Bronchial epithelial cell (primary cell): ENCODE measurements at regions not wholly inside any gene's neighbourhood (a gene's known extent, or its start where the extent isn't known, plus 50 kb on each side); places are given as distances from the start of the nearest gene placed in this dataset.

ENCODE experiments used
- DNase-seq: peaks from one replicate; pipeline ENCODE4 v3.0.0-alpha.2; 2010; ENCODE audit warnings: low read depth
- FAIRE-seq: peaks from 2 replicates; lab custom pipeline; 2011; peaks lifted over from hg19 to GRCh38; lab: Jason Lieb, UNC
- H3K27me3 ChIP-seq: 2 replicates; pipeline ENCODE4 v1.5.1; 2011; ENCODE audit warnings: low read length; ENCODE audit not compliant: control insufficient read depth, insufficient read depth
- H3K36me3 ChIP-seq: 2 replicates; pipeline ENCODE4 v1.5.1; 2011; ENCODE audit warnings: low read length; ENCODE audit not compliant: control insufficient read depth, insufficient read depth
- H3K4me3 ChIP-seq: 2 replicates; pipeline ENCODE4 v1.5.1; 2011; ENCODE audit warnings: mild to moderate bottlenecking, low read depth, low read length, control low read depth
- CTCF ChIP-seq: IDR thresholded peaks from 2 replicates; pipeline ENCODE4 v1.5.1; 2011; ENCODE audit warnings: mild to moderate bottlenecking, moderate library complexity, low read length, control low read depth, inconsistent platforms; ENCODE audit not compliant: insufficient read depth, severe bottlenecking

- no peak overlapping the region for H3K4me3 ChIP-seq
- no peak for DNase-seq
- FAIRE-seq, result no peak
- H3K27me3 ChIP-seq, result no peaks in the 10 kb centered on the region
- TF ChIP-seq CTCF, result no peak
- H3K36me3 ChIP-seq, result no peaks in the 10 kb centered on the region
These were observed 418.0 kb upstream of the PKN2 start for GRCh38 chr1:88266051-88266450.

- DNase-seq (no peak), FAIRE-seq (no peak)
- H3K36me3 ChIP-seq, result no peaks in the 10 kb centered on the region
- H3K4me3 ChIP-seq, result no peak overlapping the region
- no peak for TF ChIP-seq CTCF
- no peaks in the 10 kb centered on the region for H3K27me3 ChIP-seq
These were observed 411.9 kb upstream of the PKN2 start for GRCh38 chr1:88272216-88272615.

- no peak for TF ChIP-seq CTCF
- Histone ChIP-seq H3K27me3 (no peaks in the 10 kb centered on the region), H3K4me3 (no peak overlapping the region), H3K36me3 (no peaks in the 10 kb centered on the region)
- FAIRE-seq, result no peak
- no peak for DNase-seq
These were observed 409.6 kb upstream of the PKN2 start for GRCh38 chr1:88274431-88274830.

GRCh38 chr1:88275259-88275862 is 408.7 kb upstream of the PKN2 start:
- H3K4me3 ChIP-seq, result no peak overlapping the region
- no peak for DNase-seq
- no peak for FAIRE-seq
- H3K27me3 ChIP-seq, result no peaks in the 10 kb centered on the region
- H3K36me3 ChIP-seq, result no peaks in the 10 kb centered on the region
- no peak for TF ChIP-seq CTCF

GRCh38 chr1:88276163-88276562 is 407.9 kb upstream of the PKN2 start:
- Histone ChIP-seq H3K36me3 (no peaks in the 10 kb centered on the region), H3K4me3 (no peak overlapping the region), H3K27me3 (no peaks in the 10 kb centered on the region)
- FAIRE-seq (no peak), DNase-seq (peak; percentile 53)
- TF ChIP-seq CTCF, result no peak

- FAIRE-seq, result no peak
- Histone ChIP-seq H3K27me3 (no peaks in the 10 kb centered on the region), H3K4me3 (no peak overlapping the region), H3K36me3 (no peaks in the 10 kb centered on the region)
- TF ChIP-seq CTCF, result no peak
- DNase-seq, result no peak
These were observed 400.0 kb upstream of the PKN2 start for GRCh38 chr1:88284066-88284465.
